A549 (cell line): ENCODE measurements at regions not wholly inside any gene's neighbourhood (a gene's known extent, or its start where the extent isn't known, plus 50 kb on each side); places are given as distances from the start of the nearest gene placed in this dataset.

Source experiments
- BHLHE40 ChIP-seq: IDR thresholded peaks from 2 replicates; pipeline ENCODE4 v1.6.1; 2012; ENCODE audit warnings: low read depth, low read length, inconsistent platforms
- CHD4 ChIP-seq: fragments of 200-600 bp; sonication (generic); IDR thresholded peaks from 2 replicates; pipeline ENCODE4 v1.6.1; 2016; ENCODE audit warnings: antibody characterized with exemption, mild to moderate bottlenecking, borderline replicate concordance
- MAFK ChIP-seq: fragments of 450-650 bp; IDR thresholded peaks from 2 replicates; pipeline ENCODE4 v1.6.1; 2014; ENCODE audit not compliant: partially characterized antibody
- NR3C1 ChIP-seq: fragments of >200 bp; sonication (Bioruptor Twin); formaldehyde crosslinking; IDR thresholded peaks from 3 replicates; pipeline ENCODE4 v1.6.1; 2017
- POLR2A ChIP-seq: IDR thresholded peaks from 2 replicates; pipeline ENCODE4 v1.6.1; 2012; ENCODE audit warnings: mild to moderate bottlenecking, low read length
- TF ChIP-seq, protein P1 (sequence below): fragments of >200 bp; sonication (Bioruptor Twin); formaldehyde crosslinking; IDR thresholded peaks from 3 replicates; pipeline ENCODE4 v1.5.1; 2016

DNA sequence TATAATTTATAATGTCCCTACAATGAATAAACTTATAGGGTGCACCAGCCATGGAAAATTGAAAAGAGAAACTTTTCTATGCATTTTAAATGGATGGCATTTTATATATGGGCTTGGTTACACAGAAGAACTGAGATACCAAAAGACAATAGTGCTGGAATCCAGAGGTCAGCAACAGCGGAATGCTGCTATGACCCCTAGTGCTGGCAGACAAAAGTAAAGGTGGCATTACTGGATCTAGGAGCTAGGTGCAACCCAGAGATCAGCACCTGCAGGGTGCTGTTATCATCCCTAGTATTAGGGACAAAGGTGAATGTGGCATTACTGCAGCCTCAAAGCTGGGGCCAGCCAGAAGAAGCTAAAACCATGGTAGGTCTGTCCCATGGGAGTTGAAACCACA, 392.7 kb upstream of the ST6GAL2 start:
- TF ChIP-seq POLR2A (no peak), CHD4 (no peak), MAFK (no peak), NR3C1 (no peak), BHLHE40 (no peak)
- TF ChIP-seq, protein P1, sequence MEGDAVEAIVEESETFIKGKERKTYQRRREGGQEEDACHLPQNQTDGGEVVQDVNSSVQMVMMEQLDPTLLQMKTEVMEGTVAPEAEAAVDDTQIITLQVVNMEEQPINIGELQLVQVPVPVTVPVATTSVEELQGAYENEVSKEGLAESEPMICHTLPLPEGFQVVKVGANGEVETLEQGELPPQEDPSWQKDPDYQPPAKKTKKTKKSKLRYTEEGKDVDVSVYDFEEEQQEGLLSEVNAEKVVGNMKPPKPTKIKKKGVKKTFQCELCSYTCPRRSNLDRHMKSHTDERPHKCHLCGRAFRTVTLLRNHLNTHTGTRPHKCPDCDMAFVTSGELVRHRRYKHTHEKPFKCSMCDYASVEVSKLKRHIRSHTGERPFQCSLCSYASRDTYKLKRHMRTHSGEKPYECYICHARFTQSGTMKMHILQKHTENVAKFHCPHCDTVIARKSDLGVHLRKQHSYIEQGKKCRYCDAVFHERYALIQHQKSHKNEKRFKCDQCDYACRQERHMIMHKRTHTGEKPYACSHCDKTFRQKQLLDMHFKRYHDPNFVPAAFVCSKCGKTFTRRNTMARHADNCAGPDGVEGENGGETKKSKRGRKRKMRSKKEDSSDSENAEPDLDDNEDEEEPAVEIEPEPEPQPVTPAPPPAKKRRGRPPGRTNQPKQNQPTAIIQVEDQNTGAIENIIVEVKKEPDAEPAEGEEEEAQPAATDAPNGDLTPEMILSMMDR, result no peak
